Type B pancreatic cell (in vitro differentiated cells): ENCODE measurements at regions not wholly inside any gene's neighbourhood (a gene's known extent, or its start where the extent isn't known, plus 50 kb on each side); places are given as distances from the start of the nearest gene placed in this dataset.

Experiments
- DNase-seq: peaks from one replicate; pipeline ENCODE4 v3.0.0; 2021; ENCODE audit warnings: mixed read lengths; ENCODE audit not compliant: unreplicated experiment; ENCODE audit errors: extremely low spot score
- H3K27ac Mint-ChIP-seq: 2 replicates; pipeline ENCODE4 v1.8.0; 2021; ENCODE audit warnings: mild to moderate bottlenecking, mixed read lengths
- H3K27me3 Mint-ChIP-seq: 2 replicates; pipeline ENCODE4 v1.8.0; 2021; ENCODE audit warnings: mixed read lengths
- H3K36me3 Mint-ChIP-seq: 2 replicates; pipeline ENCODE4 v1.8.0; 2021; ENCODE audit warnings: mixed read lengths
- H3K4me1 Mint-ChIP-seq: one replicate; pipeline ENCODE4 v1.8.0; 2021; ENCODE audit warnings: mixed read lengths; ENCODE audit not compliant: unreplicated experiment
- H3K4me3 Mint-ChIP-seq: 2 replicates; pipeline ENCODE4 v1.8.0; 2021; ENCODE audit warnings: mild to moderate bottlenecking, mixed read lengths
- H3K9me3 Mint-ChIP-seq: 2 replicates; pipeline ENCODE4 v1.8.0; 2021; ENCODE audit warnings: mixed read lengths
- CTCF ChIP-seq: fragments of 200-600 bp; sonication (generic); conservative IDR thresholded peaks from 2 replicates; pipeline ENCODE4 v1.5.0; 2021; ENCODE audit warnings: antibody characterized with exemption, mild to moderate bottlenecking

DNA sequence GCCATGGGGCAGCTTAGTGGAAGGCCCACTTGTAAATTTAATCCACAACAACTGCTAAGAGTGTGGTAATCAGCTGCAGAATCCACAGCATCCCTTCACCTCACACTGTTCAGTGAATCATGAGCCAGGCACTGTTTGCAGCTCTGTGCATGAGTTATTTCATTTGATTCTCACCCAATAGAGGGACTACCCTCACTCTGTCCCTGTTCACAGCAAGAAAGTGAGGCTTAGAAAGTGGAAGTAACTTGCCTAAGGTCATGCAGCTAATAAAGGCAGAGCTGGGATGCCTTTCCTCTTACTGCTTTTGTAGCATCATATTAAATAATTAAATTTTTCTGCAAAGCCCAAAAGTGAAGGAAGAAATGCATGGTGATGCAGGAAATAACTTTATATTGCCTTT, 346.5 kb upstream of the PLD5 start:
- H3K27me3 Mint-ChIP-seq, result no peaks in the 10 kb centered on the region
- no peak overlapping the region for H3K4me3 Mint-ChIP-seq
- TF ChIP-seq CTCF, result no peak
- no peak overlapping the region for H3K27ac Mint-ChIP-seq
- DNase-seq, result no peak
- H3K36me3 Mint-ChIP-seq, result no peaks in the 10 kb centered on the region
- H3K9me3 Mint-ChIP-seq, result no peaks in the 10 kb centered on the region
- no peaks in the 10 kb centered on the region for H3K4me1 Mint-ChIP-seq

DNA sequence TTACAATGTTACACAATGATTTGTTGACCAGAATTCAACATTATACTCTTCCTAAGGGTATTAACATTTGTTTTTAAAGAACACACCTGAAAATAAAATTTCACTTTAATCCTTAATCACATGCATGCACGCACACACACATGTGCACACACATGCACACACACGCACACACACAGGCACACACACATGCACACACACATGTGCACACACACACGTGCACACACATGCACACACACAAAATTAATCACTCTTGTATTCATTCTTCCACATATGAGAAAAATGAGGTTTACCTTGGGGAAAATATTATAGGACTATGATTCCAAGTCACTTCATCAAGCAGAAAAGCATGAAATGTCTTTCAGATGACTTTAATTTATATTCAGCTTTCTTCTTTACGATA, 331.8 kb upstream of the PLD5 start:
- Mint-ChIP-seq H3K36me3 (no peaks in the 10 kb centered on the region), H3K4me3 (no peak overlapping the region), H3K27me3 (peaks cover 21% of the 10 kb centered on the region), H3K4me1 (no peaks in the 10 kb centered on the region), H3K27ac (no peak overlapping the region), H3K9me3 (no peaks in the 10 kb centered on the region)
- no peak for DNase-seq
- no peak for TF ChIP-seq CTCF

DNA sequence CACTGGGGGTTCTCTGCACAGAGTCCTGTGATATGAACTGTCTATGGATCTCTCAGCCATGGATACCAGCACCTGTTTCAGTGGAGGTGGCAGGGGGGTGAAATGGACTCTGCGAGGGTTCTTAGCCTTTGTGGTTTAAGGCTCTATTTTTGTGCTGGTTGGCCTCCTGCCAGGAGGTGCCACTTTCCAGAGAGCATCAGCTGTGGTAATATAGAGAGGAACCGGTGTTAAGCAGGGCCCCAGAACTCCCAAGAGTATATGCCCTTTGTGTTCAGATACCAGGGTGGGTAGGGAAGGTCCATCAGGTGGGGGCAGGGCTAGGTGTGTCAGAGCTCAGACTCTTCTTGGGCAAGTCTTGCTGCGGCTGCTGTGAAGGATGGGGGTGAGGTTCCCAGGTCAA, 330.0 kb upstream of the PLD5 start:
- H3K36me3 Mint-ChIP-seq, result no peaks in the 10 kb centered on the region
- H3K27ac Mint-ChIP-seq, result no peak overlapping the region
- no peak for DNase-seq
- H3K4me1 Mint-ChIP-seq, result no peaks in the 10 kb centered on the region
- no peaks in the 10 kb centered on the region for H3K9me3 Mint-ChIP-seq
- H3K27me3 Mint-ChIP-seq, result peaks cover 21% of the 10 kb centered on the region
- H3K4me3 Mint-ChIP-seq, result no peak overlapping the region
- TF ChIP-seq CTCF, result no peak

GRCh38 chr1:242847390-242847993, 323.0 kb upstream of the PLD5 start:
- no peak for DNase-seq
- Mint-ChIP-seq H3K27me3 (no peaks in the 10 kb centered on the region), H3K27ac (no peak overlapping the region), H3K4me1 (no peaks in the 10 kb centered on the region), H3K36me3 (no peaks in the 10 kb centered on the region), H3K4me3 (no peak overlapping the region), H3K9me3 (peaks cover 4% of the 10 kb centered on the region)
- TF ChIP-seq CTCF, result no peak

DNA sequence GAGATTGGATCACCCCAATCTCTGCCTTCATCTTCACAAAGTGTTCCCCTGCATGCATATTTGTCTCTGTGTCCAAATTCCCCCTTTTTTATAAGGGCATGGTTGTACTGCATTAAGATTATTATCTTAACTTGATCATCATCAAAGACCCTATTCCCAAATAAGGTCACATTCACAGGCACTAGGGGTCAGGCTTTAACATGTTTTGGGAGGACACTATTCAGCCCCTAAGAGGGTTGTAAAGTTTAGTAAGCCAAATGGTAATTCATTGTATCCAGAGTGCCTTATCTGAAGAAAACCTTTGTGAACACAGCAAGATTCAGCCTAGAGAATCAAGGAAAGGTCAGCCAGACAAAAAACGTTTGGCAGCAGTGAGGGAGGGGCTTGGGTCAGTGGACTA, 317.6 kb upstream of the PLD5 start:
- Mint-ChIP-seq H3K4me1 (no peaks in the 10 kb centered on the region), H3K27me3 (no peaks in the 10 kb centered on the region), H3K4me3 (no peak overlapping the region), H3K36me3 (no peaks in the 10 kb centered on the region), H3K9me3 (peaks cover under 1% of the 10 kb centered on the region), H3K27ac (no peak overlapping the region)
- no peak for DNase-seq
- no peak for TF ChIP-seq CTCF

GRCh38 chr1:242839101-242839500, 314.6 kb upstream of the PLD5 start:
- Mint-ChIP-seq H3K36me3 (no peaks in the 10 kb centered on the region), H3K27me3 (no peaks in the 10 kb centered on the region), H3K9me3 (no peaks in the 10 kb centered on the region), H3K27ac (no peak overlapping the region), H3K4me1 (no peaks in the 10 kb centered on the region), H3K4me3 (no peak overlapping the region)
- no peak for DNase-seq
- no peak for TF ChIP-seq CTCF
